T-cell (primary cell): ENCODE measurements at regions not wholly inside any gene's neighbourhood (a gene's known extent, or its start where the extent isn't known, plus 50 kb on each side); places are given as distances from the start of the nearest gene placed in this dataset.
"Not testable (repeated sequence)": the region's sequence is repeated elsewhere in the genome, so short reads cannot be mapped to it uniquely, and the experiment has no call there.

Experiments used
- ATAC-seq, 4 experiments: fragments of 200-7000 bp in 3 of 4; fragments of 150-1000 bp in 1 of 4; cut with Tn5 transposase; replicated peaks in 1 of 4; 1 replicate in 3 of 4; 2 replicates in 1 of 4; pipeline ENCODE4 v1.10.0; 2021; ENCODE audit warnings: moderate library complexity in 3 of 4, mild to moderate bottlenecking in 2 of 4, moderate number of reproducible peaks in 1 of 4
- CTCF ChIA-PET, 2 donors: fragments of 300-600 bp; sonication (Branson Sonifier 250); formaldehyde crosslinking; loops; one replicate each; lab custom pipeline; 2022; ENCODE audit warnings: antibody characterized with exemption in 2 of 2; lab: Charles Lee
- POLR2A ChIA-PET, 2 donors: fragments of 300-600 bp; sonication (Branson Sonifier 250); formaldehyde crosslinking; loops; one replicate each; lab custom pipeline; 2022; ENCODE audit warnings: antibody characterized with exemption in 2 of 2; lab: Charles Lee
- DNase-seq, 35 experiments: peaks; one replicate each; pipeline versions ENCODE4 v3.0.0 to v3.0.0-alpha.2; 2013 to 2023
- H3K27ac ChIP-seq: one replicate; pipeline ENCODE4 v1.5.1; 2013; ENCODE audit warnings: low read length
- H3K27me3 ChIP-seq, 2 experiments: replicated peaks in 1 of 2; 1 replicate in 1 of 2; 2 replicates in 1 of 2; pipeline versions ENCODE4 v1.6.1 to v1.7.0; 2013; ENCODE audit warnings: low read length in 1 of 2, mixed read lengths in 1 of 2; ENCODE audit not compliant: control insufficient read depth in 2 of 2, insufficient read depth in 2 of 2; ENCODE audit errors: extremely low read depth in 1 of 2
- H3K36me3 ChIP-seq, 2 donors: 1 replicate in 1 of 2; 2 replicates in 1 of 2; pipeline versions ENCODE4 v1.6.1 to v1.7.0; 2013; ENCODE audit warnings: low read length in 1 of 2; ENCODE audit not compliant: control insufficient read depth in 2 of 2, insufficient read depth in 1 of 2; ENCODE audit errors: extremely low read depth in 1 of 2
- H3K4me1 ChIP-seq, 2 experiments: 1 replicate in 1 of 2; 2 replicates in 1 of 2; pipeline versions ENCODE4 v1.6.1 to v1.7.0; 2013; ENCODE audit warnings: low read length in 2 of 2, mixed read lengths in 1 of 2; ENCODE audit not compliant: insufficient read depth in 2 of 2, control insufficient read depth in 1 of 2; ENCODE audit errors: extremely low read depth in 1 of 2
- H3K4me3 ChIP-seq, 2 donors: 1 replicate in 1 of 2; 2 replicates in 1 of 2; pipeline versions ENCODE4 v1.5.1 to v1.7.0; 2013; ENCODE audit warnings: mild to moderate bottlenecking in 2 of 2, low read length in 1 of 2, moderate library complexity in 1 of 2; ENCODE audit not compliant: control insufficient read depth in 1 of 2; ENCODE audit errors: extremely low read depth in 1 of 2
- H3K9me3 ChIP-seq: 2 replicates; pipeline ENCODE4 v1.7.0; 2013
- H3K27ac Mint-ChIP-seq, 2 donors: one replicate each; pipeline ENCODE4 v1.8.0; 2020 to 2021; ENCODE audit warnings: mild to moderate bottlenecking in 2 of 2, mixed read lengths in 2 of 2
- H3K27me3 Mint-ChIP-seq, 2 donors: one replicate each; pipeline ENCODE4 v1.8.0; 2021 to 2022; ENCODE audit warnings: mixed read lengths in 2 of 2
- H3K36me3 Mint-ChIP-seq: one replicate; pipeline ENCODE4 v1.8.0; 2021; ENCODE audit warnings: mixed read lengths
- H3K4me1 Mint-ChIP-seq, 3 donors: one replicate each; pipeline ENCODE4 v1.8.0; 2020 to 2022; ENCODE audit warnings: mixed read lengths in 3 of 3, mild to moderate bottlenecking in 1 of 3
- H3K4me3 Mint-ChIP-seq, 3 donors: one replicate each; pipeline ENCODE4 v1.8.0; 2020 to 2022; ENCODE audit warnings: mild to moderate bottlenecking in 3 of 3, mixed read lengths in 3 of 3, moderate library complexity in 3 of 3
- H3K9me3 Mint-ChIP-seq, 3 donors: one replicate each; pipeline ENCODE4 v1.8.0; 2020 to 2022; ENCODE audit warnings: mixed read lengths in 3 of 3
- WGBS: methylation state at CpG from one replicate; pipeline ENCODE4 v1.1.5; 2013; ENCODE audit warnings: missing lambda C conversion rate; ENCODE audit not compliant: insufficient coverage; 5-methylcytosine and 5-hydroxymethylcytosine counted together

- no CpG with 5 or more reads among the region's 1 CpG for WGBS
- Mint-ChIP-seq H3K36me3 (no peaks in the 10 kb centered on the region), H3K4me1 (no peaks in the 10 kb centered on the region), H3K27ac (no peak overlapping the region), H3K4me3 (no peak overlapping the region), H3K27me3 (peaks cover 29 to 39% of the 10 kb centered on the region in 2 donors), H3K9me3 (peaks cover 7 to 14% (median 11%) of the 10 kb centered on the region in 3 donors)
- DNase-seq (no peak), ATAC-seq (no peak)
- Histone ChIP-seq H3K36me3 (no peaks in the 10 kb centered on the region), H3K4me1 (no peaks in the 10 kb centered on the region), H3K27ac (no peak overlapping the region), H3K4me3 (no peak overlapping the region), H3K27me3 (peaks cover 0 to 2% of the 10 kb centered on the region in 2 experiments), H3K9me3 (no peaks in the 10 kb centered on the region)
- ChIA-PET POLR2A (no interaction called here), CTCF (no interaction called here)
Observed at GRCh38 chr13:100790405-100790804, 115.8 kb upstream of the TMTC4 start.

GRCh38 chr13:100789968-100790367 is 115.4 kb upstream of the TMTC4 start:
- H3K27me3 Mint-ChIP-seq = peaks cover 29 to 42% of the 10 kb centered on the region in 2 donors
- no peak for DNase-seq
- Histone ChIP-seq H3K4me3 (no peak overlapping the region), H3K9me3 (no peaks in the 10 kb centered on the region), H3K36me3 (no peaks in the 10 kb centered on the region), H3K27me3 (peaks cover 0 to 2% of the 10 kb centered on the region in 2 experiments), H3K27ac (no peak overlapping the region), H3K4me1 (no peaks in the 10 kb centered on the region)
- H3K27ac Mint-ChIP-seq = no peak overlapping the region
- POLR2A ChIA-PET = no interaction called here
- no peak for ATAC-seq
- no CpG with 5 or more reads among the region's 3 CpGs for WGBS
- peaks cover 7 to 11% (median 10%) of the 10 kb centered on the region in 3 donors for H3K9me3 Mint-ChIP-seq
- no peaks in the 10 kb centered on the region for H3K36me3 Mint-ChIP-seq
- H3K4me1 Mint-ChIP-seq = no peaks in the 10 kb centered on the region
- CTCF ChIA-PET = no interaction called here
- H3K4me3 Mint-ChIP-seq = no peak overlapping the region

- no peak overlapping the region for H3K4me3 Mint-ChIP-seq
- CTCF ChIA-PET = no interaction called here
- no peaks in the 10 kb centered on the region for H3K4me1 Mint-ChIP-seq
- Histone ChIP-seq H3K9me3 (no peaks in the 10 kb centered on the region), H3K27ac (no peak overlapping the region), H3K36me3 (no peaks in the 10 kb centered on the region), H3K4me3 (no peak overlapping the region), H3K4me1 (no peaks in the 10 kb centered on the region), H3K27me3 (peaks cover 0 to 2% of the 10 kb centered on the region in 2 experiments)
- H3K36me3 Mint-ChIP-seq = no peaks in the 10 kb centered on the region
- H3K9me3 Mint-ChIP-seq = peaks cover 7 to 11% (median 10%) of the 10 kb centered on the region in 3 donors
- peaks cover 30 to 39% of the 10 kb centered on the region in 2 donors for H3K27me3 Mint-ChIP-seq
- no peak overlapping the region for H3K27ac Mint-ChIP-seq
- 33% methylated on average over 1 of the region's 2 CpGs for WGBS
- ATAC-seq (no peak), DNase-seq (no peak)
- POLR2A ChIA-PET = no interaction called here
Observed at GRCh38 chr13:100789481-100789880, 114.9 kb upstream of the TMTC4 start.

GRCh38 chr13:100789025-100789424 is 114.4 kb upstream of the TMTC4 start:
- H3K4me1 ChIP-seq = no peaks in the 10 kb centered on the region
- H3K27ac ChIP-seq = no peak overlapping the region
- H3K27me3 Mint-ChIP-seq = peaks cover 32 to 39% of the 10 kb centered on the region in 2 donors
- H3K36me3 ChIP-seq = no peaks in the 10 kb centered on the region
- no peak overlapping the region for H3K4me3 ChIP-seq
- H3K4me3 Mint-ChIP-seq = no peak overlapping the region
- no CpG with 5 or more reads among the region's 1 CpG for WGBS
- ATAC-seq = no peak
- H3K4me1 Mint-ChIP-seq = no peaks in the 10 kb centered on the region
- H3K9me3 ChIP-seq = no peaks in the 10 kb centered on the region
- H3K9me3 Mint-ChIP-seq = peaks cover 5 to 11% (median 10%) of the 10 kb centered on the region in 3 donors
- CTCF ChIA-PET = no interaction called here
- no peaks in the 10 kb centered on the region for H3K36me3 Mint-ChIP-seq
- peaks cover 0 to 2% of the 10 kb centered on the region in 2 experiments for H3K27me3 ChIP-seq
- DNase-seq = no peak
- POLR2A ChIA-PET = no interaction called here
- no peak overlapping the region for H3K27ac Mint-ChIP-seq

- H3K9me3 ChIP-seq = no peaks in the 10 kb centered on the region
- no peaks in the 10 kb centered on the region for H3K4me1 Mint-ChIP-seq
- H3K9me3 Mint-ChIP-seq = peaks cover 3 to 11% (median 10%) of the 10 kb centered on the region in 3 donors
- H3K27me3 ChIP-seq = peaks cover 0 to 2% of the 10 kb centered on the region in 2 experiments
- H3K27me3 Mint-ChIP-seq = peaks cover 32 to 39% of the 10 kb centered on the region in 2 donors
- H3K4me3 Mint-ChIP-seq = no peak overlapping the region
- no peaks in the 10 kb centered on the region for H3K36me3 ChIP-seq
- no peak for DNase-seq
- ChIA-PET POLR2A (no interaction called here), CTCF (no interaction called here)
- no CpG with 5 or more reads among the region's 1 CpG for WGBS
- H3K36me3 Mint-ChIP-seq = no peaks in the 10 kb centered on the region
- no peak overlapping the region for H3K4me3 ChIP-seq
- H3K27ac Mint-ChIP-seq = no peak overlapping the region
- no peak overlapping the region for H3K27ac ChIP-seq
- ATAC-seq = no peak
- H3K4me1 ChIP-seq = no peaks in the 10 kb centered on the region
Observed at GRCh38 chr13:100788540-100788939, 113.9 kb upstream of the TMTC4 start.

- POLR2A ChIA-PET = no interaction called here
- Histone ChIP-seq H3K36me3 (no peaks in the 10 kb centered on the region), H3K9me3 (no peaks in the 10 kb centered on the region), H3K27me3 (peaks cover 0 to 2% of the 10 kb centered on the region in 2 experiments), H3K4me1 (no peaks in the 10 kb centered on the region), H3K27ac (no peak overlapping the region), H3K4me3 (no peak overlapping the region)
- H3K27me3 Mint-ChIP-seq = peaks cover 26 to 35% of the 10 kb centered on the region in 2 donors
- no peaks in the 10 kb centered on the region for H3K36me3 Mint-ChIP-seq
- no peak for ATAC-seq
- no peak overlapping the region for H3K4me3 Mint-ChIP-seq
- no peaks in the 10 kb centered on the region for H3K4me1 Mint-ChIP-seq
- WGBS = no CpG with 5 or more reads among the region's 1 CpG
- peaks cover 3 to 11% (median 10%) of the 10 kb centered on the region in 3 donors for H3K9me3 Mint-ChIP-seq
- no peak for DNase-seq
- CTCF ChIA-PET = no interaction called here
- H3K27ac Mint-ChIP-seq = no peak overlapping the region
Observed at GRCh38 chr13:100787899-100788298, 113.3 kb upstream of the TMTC4 start.

- peaks cover 7 to 11% (median 7%) of the 10 kb centered on the region in 3 donors for H3K4me1 Mint-ChIP-seq
- H3K4me3 ChIP-seq, H3K9me3 Mint-ChIP-seq, H3K27me3 Mint-ChIP-seq, H3K4me1 ChIP-seq, H3K4me3 Mint-ChIP-seq, H3K27me3 ChIP-seq, H3K27ac Mint-ChIP-seq, H3K36me3 Mint-ChIP-seq, DNase-seq, H3K27ac ChIP-seq, ATAC-seq, H3K36me3 ChIP-seq, H3K9me3 ChIP-seq, POLR2A ChIA-PET: not testable (repeated sequence)
- CTCF ChIA-PET = interaction anchor here in 1 of 2 donors (0.6 kb wide), 1 partner anchor 755 kb away, joined by 5 read pairs; no protein-coding TSS in a partner anchor
- no CpG with 5 or more reads among the region's 2 CpGs for WGBS
Observed at GRCh38 chr13:100776686-100777085, 102.1 kb upstream of the TMTC4 start.
